ENCODE measurements at regions not wholly inside any gene's neighbourhood (a gene's known extent, or its start where the extent isn't known, plus 50 kb on each side); places are given as distances from the start of the nearest gene placed in this dataset.

DNA sequence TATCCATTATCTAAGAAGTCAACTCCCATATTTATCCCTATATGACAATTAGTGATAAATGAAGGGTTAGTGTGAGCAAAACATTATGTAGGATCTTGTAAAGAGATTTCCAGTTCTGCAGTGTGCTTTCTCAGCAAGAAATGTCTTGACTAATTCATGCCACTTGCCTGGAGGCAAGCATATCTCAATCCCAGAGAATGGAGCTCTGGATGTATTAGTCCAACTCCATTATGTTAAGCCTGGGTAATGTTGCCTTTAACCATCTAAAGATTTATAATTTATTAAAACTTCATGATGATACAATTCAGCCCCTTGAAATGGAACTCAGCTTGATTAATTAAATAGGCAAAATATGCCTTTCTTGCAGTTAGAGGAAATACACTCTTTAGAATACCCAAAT is 1079.9 kb upstream of the LRRTM3 start:
- no peak for TF ChIP-seq SUZ12 (IDR thresholded peaks at IDR 0.05; ENCODE audit: extremely low read depth, insufficient read depth, insufficient read length)
- no peak for TF ChIP-seq ZNF274 (IDR thresholded peaks at IDR 0.05; ENCODE audit: low read depth, low read length)
- TF ChIP-seq YY1 (IDR thresholded peaks at IDR 0.05; ENCODE audit: insufficient read depth, insufficient read length): no peak

Measured in NT2/D1 (cell line).